K562 (cell line): ENCODE measurements at regions not wholly inside any gene's neighbourhood (a gene's known extent, or its start where the extent isn't known, plus 50 kb on each side); places are given as distances from the start of the nearest gene placed in this dataset.

Source experiments
- ATAC-seq: fragments of 200-7000 bp; cut with Tn5 transposase; 3 replicates; pipeline ENCODE4 v1.9.1; 2020; ENCODE audit warnings: moderate library complexity
- BruUV-seq: library from RNA; stranded (reverse); fragments of 400-500 nt; replicated peaks from 2 replicates; lab custom pipeline; 2021; lab: Mats Ljungman, UMichigan
- CTCF ChIA-PET: fragments of 300-600 bp; formaldehyde crosslinking; extraction: SDS; loops from one replicate; lab custom pipeline; 2021; ENCODE audit warnings: low intra/inter-chr PET ratio; lab: Yijun Ruan, JAX
- POLR2A ChIA-PET: fragments of 300-600, 350-650 bp; sonication (Branson Sonifier 250); formaldehyde crosslinking; extraction: SDS; loops from one replicate; lab custom pipeline; 2021; ENCODE audit warnings: antibody characterized with exemption, inconsistent platforms; lab: Yijun Ruan, JAX
- DNase-seq, 4 experiments: peaks; one replicate each; pipeline versions ENCODE4 v3.0.0 to v3.0.0-alpha.2; 2011 to 2018; ENCODE audit warnings: low spot score in 3 of 4, mixed read lengths in 3 of 4; ENCODE audit errors: extremely low read depth in 1 of 4
- FAIRE-seq: peaks from 2 replicates; lab custom pipeline; 2011; peaks lifted over from hg19 to GRCh38; lab: Jason Lieb, UNC
- H2AFZ ChIP-seq: 2 replicates; pipeline ENCODE4 v1.6.0; 2011; ENCODE audit warnings: low read depth, low read length, control low read depth, inconsistent platforms
- H3K27ac ChIP-seq: fragments of 200-600 bp; 3 replicates; pipeline ENCODE4 v1.8.0; 2011; ENCODE audit warnings: low read depth, mild to moderate bottlenecking, control low read depth, inconsistent platforms, low read length, moderate library complexity, mixed read lengths; ENCODE audit errors: extremely low read depth
- H3K27me3 ChIP-seq, 2 experiments: fragments of 300-600 bp in 1 of 2; 2 replicates in 1 of 2; 3 replicates in 1 of 2; pipeline versions ENCODE4 v1.6.0 to v1.8.0; 2011; ENCODE audit warnings: inconsistent platforms in 2 of 2, low read length in 2 of 2, mild to moderate bottlenecking in 1 of 2, mixed read lengths in 1 of 2, moderate library complexity in 1 of 2; ENCODE audit not compliant: control insufficient read depth in 2 of 2, insufficient read depth in 2 of 2
- H3K36me3 ChIP-seq: fragments of 300-600 bp; 3 replicates; pipeline ENCODE4 v1.8.0; 2011; ENCODE audit warnings: mild to moderate bottlenecking, low read length, inconsistent platforms; ENCODE audit not compliant: control insufficient read depth, insufficient read depth
- H3K4me1 ChIP-seq, 2 experiments: fragments of 200-600 bp in 1 of 2; replicated peaks in 1 of 2; 2 replicates in 1 of 2; 3 replicates in 1 of 2; pipeline versions ENCODE4 v1.5.1 to v1.8.0; 2011; ENCODE audit warnings: inconsistent platforms in 2 of 2, low read length in 2 of 2, mild to moderate bottlenecking in 1 of 2, mixed read lengths in 1 of 2, moderate library complexity in 1 of 2; ENCODE audit not compliant: control insufficient read depth in 2 of 2, insufficient read depth in 2 of 2
- H3K4me2 ChIP-seq: 2 replicates; pipeline ENCODE4 v1.6.1; 2011; ENCODE audit warnings: low read length, control low read depth, inconsistent platforms, mixed read lengths; ENCODE audit not compliant: insufficient read depth
- H3K4me3 ChIP-seq: fragments of 200-600 bp; sonication (generic), shearing (Covaris generic); 2 replicates; pipeline ENCODE4 v1.5.1; 2016; ENCODE audit warnings: control low read depth, inconsistent platforms
- H3K79me2 ChIP-seq: fragments of 200-600 bp; 3 replicates; pipeline ENCODE4 v1.8.0; 2011; ENCODE audit warnings: low read length, inconsistent platforms; ENCODE audit not compliant: control insufficient read depth, insufficient read depth
- H3K9ac ChIP-seq, 2 experiments: 2 replicates each; pipeline versions ENCODE4 v1.6.0 to v1.6.1; 2011; ENCODE audit warnings: low read depth in 2 of 2, low read length in 2 of 2, control low read depth in 1 of 2, inconsistent platforms in 1 of 2, mild to moderate bottlenecking in 1 of 2, mixed read lengths in 1 of 2; ENCODE audit not compliant: insufficient read depth in 1 of 2
- H3K9me1 ChIP-seq: one replicate; pipeline ENCODE4 v1.6.0; 2011; ENCODE audit warnings: inconsistent platforms, mild to moderate bottlenecking, low read length, moderate library complexity; ENCODE audit not compliant: control insufficient read depth, insufficient read depth
- H3K9me3 ChIP-seq: replicated peaks from 2 replicates; pipeline ENCODE4 v1.5.1; 2011; ENCODE audit warnings: low read depth, low read length, inconsistent platforms; ENCODE audit not compliant: control insufficient read depth, insufficient read depth
- H4K20me1 ChIP-seq: replicated peaks from 2 replicates; pipeline ENCODE4 v1.6.1; 2011; ENCODE audit warnings: low read length, inconsistent platforms, mixed read lengths; ENCODE audit not compliant: control insufficient read depth, insufficient read depth
- DACH1 ChIP-seq: fragments of 450-650 bp; IDR thresholded peaks from 2 replicates; pipeline ENCODE4 v1.6.1; 2018; ENCODE audit not compliant: partially characterized antibody
- EGR1 ChIP-seq: fragments of 450-650 bp; conservative IDR thresholded peaks from 2 replicates; pipeline ENCODE4 v1.6.1; 2017; ENCODE audit warnings: mild to moderate bottlenecking
- FUS ChIP-seq: fragments of 200-400 bp; formaldehyde crosslinking; optimal IDR thresholded peaks from 2 replicates; pipeline ENCODE3; 2017; ENCODE audit warnings: low read depth, low read length
- GMEB1 ChIP-seq: fragments of 250-450 bp; sonication (Bioruptor Pico); IDR thresholded peaks from 2 replicates; pipeline ENCODE4 v1.4.0; 2020; ENCODE audit warnings: mild to moderate bottlenecking
- HINFP ChIP-seq: fragments of 450-650 bp; conservative IDR thresholded peaks from 2 replicates; pipeline ENCODE4 v1.6.1; 2016; ENCODE audit warnings: missing genetic modification characterization, low read depth, mild to moderate bottlenecking, control low read depth, missing compliant biosample characterization
- MTF1 ChIP-seq: fragments of 250-450 bp; sonication (Bioruptor Pico); IDR thresholded peaks from 2 replicates; pipeline ENCODE4 v1.9.0; 2021; ENCODE audit warnings: moderate library complexity, mild to moderate bottlenecking, inconsistent platforms, borderline replicate concordance
- NKRF ChIP-seq: fragments of 450-650 bp; IDR thresholded peaks from 2 replicates; pipeline ENCODE4 v1.6.1; 2016; ENCODE audit warnings: borderline replicate concordance
- NR2C2 ChIP-seq, 2 experiments: fragments of 200-800 bp in 1 of 2; sonication (Bioruptor generic) in 1 of 2; sonication (generic) in 1 of 2; formaldehyde crosslinking in 1 of 2; IDR thresholded peaks; 2 replicates each; pipeline versions ENCODE4 v1.6.1 to v1.8.0; 2016 to 2022; ENCODE audit warnings: mild to moderate bottlenecking in 1 of 2, missing compliant biosample characterization in 1 of 2, missing genetic modification characterization in 1 of 2, missing genetic modification reagents in 1 of 2
- NUFIP1 ChIP-seq: fragments of 450-650 bp; IDR thresholded peaks from 2 replicates; pipeline ENCODE4 v1.6.1; 2018; ENCODE audit not compliant: partially characterized antibody
- PML ChIP-seq: IDR thresholded peaks from 2 replicates; pipeline ENCODE4 v1.6.1; 2012; ENCODE audit warnings: low read length, inconsistent platforms
- SREBF1 ChIP-seq: fragments of 150-350 bp; IDR thresholded peaks from 2 replicates; pipeline ENCODE4 v1.6.1; 2014; ENCODE audit warnings: antibody characterized with exemption, low read depth, low read length, borderline replicate concordance
- VEZF1 ChIP-seq: fragments of 200-800 bp; sonication (Bioruptor generic); IDR thresholded peaks from 2 replicates; pipeline ENCODE4 v1.6.1; 2017; ENCODE audit warnings: missing genetic modification characterization, missing compliant biosample characterization
- ZBTB1 ChIP-seq: sonication (generic); formaldehyde crosslinking; IDR thresholded peaks from 2 replicates; pipeline ENCODE4 v1.8.1; 2023; ENCODE audit warnings: missing genetic modification reagents, low read depth, mild to moderate bottlenecking, borderline replicate concordance
- ZNF644 ChIP-seq: fragments of 200-800 bp; sonication (Bioruptor generic); IDR thresholded peaks from 2 replicates; pipeline ENCODE4 v1.6.1; 2016; ENCODE audit warnings: low read depth, missing genetic modification characterization, missing compliant biosample characterization
- WGBS: fragments of 100-300 bp; shearing (Covaris generic); methylation state at CpG from one replicate; pipeline ENCODE4 v1.1.6; 2016; ENCODE audit warnings: low coverage, mixed read lengths; ENCODE audit not compliant: insufficient coverage; ENCODE audit errors: missing lambda C conversion rate; 5-methylcytosine and 5-hydroxymethylcytosine counted together
- in situ Hi-C: fragments of 300-500 bp; cut with MboI; formaldehyde crosslinking; loops from 4 replicates; pipeline ENCODE4 v1.15.0; 2018; ENCODE audit warnings: inconsistent platforms, mixed read lengths
- intact Hi-C: fragments of 100-400 bp; cut with micrococcal nuclease; formaldehyde crosslinking; loops from 2 replicates; pipeline ENCODE4 v1.14.2; 2022

- TF ChIP-seq NKRF (no peak), VEZF1 (CRISPR knock-in tag) (no peak)
Observed at GRCh38 chr6:112568066-112568465, 220.9 kb downstream of the RFPL4B start (continued).

GRCh38 chr6:112571488-112572270 lies 224.5 kb downstream of the RFPL4B start:
- intact Hi-C loops (no loop called here), in situ Hi-C loops (no loop called here)
- Histone ChIP-seq H3K36me3 (no peaks in the 10 kb centered on the region), H3K9ac (no peak overlapping the region), H3K4me3 (no peak overlapping the region), H3K4me2 (no peak overlapping the region), H3K27ac (no peak overlapping the region), H3K79me2 (no peaks in the 10 kb centered on the region), H4K20me1 (no peaks in the 10 kb centered on the region), H2AFZ (no peak overlapping the region), H3K27me3 (no peaks in the 10 kb centered on the region), H3K9me3 (no peaks in the 10 kb centered on the region), H3K9me1 (no peaks in the 10 kb centered on the region), H3K4me1 (no peaks in the 10 kb centered on the region)
- no peak for DNase-seq
- 2% methylated on average over 5 of the region's 5 CpGs for WGBS
- ChIA-PET POLR2A (no interaction called here), CTCF (no interaction called here)
- no peak for FAIRE-seq
- no peak for ATAC-seq
- no TSS peak for BruUV-seq
- TF ChIP-seq PML: no peak
- no peak for TF ChIP-seq SREBF1
- TF ChIP-seq HINFP (tag): no peak
- no peak for TF ChIP-seq GMEB1 (CRISPR knock-in tag)
- no peak for TF ChIP-seq FUS
- no peak for TF ChIP-seq EGR1
- no peak for TF ChIP-seq NUFIP1
- TF ChIP-seq ZBTB1 (CRISPR knock-in tag): no peak
- TF ChIP-seq ZNF644 (tag): no peak
- no peak for TF ChIP-seq DACH1
- TF ChIP-seq MTF1: no peak
- no peak for TF ChIP-seq NR2C2 (CRISPR knock-in tag; IDR thresholded peaks at IDR 0.05)
- no peak for TF ChIP-seq NR2C2 (tag; IDR thresholded peaks at IDR 0.05)
